Activated T-helper 17 cell treated with anti-CD3 and anti-CD28 coated beads, Interleukin-2, amount 50 U/mL, for 72 hours (primary cell): ENCODE measurements at regions not wholly inside any gene's neighbourhood (a gene's known extent, or its start where the extent isn't known, plus 50 kb on each side); places are given as distances from the start of the nearest gene placed in this dataset.

Experiments
- ATAC-seq: fragments of 150-1000 bp; cut with Tn5 transposase; replicated peaks from 2 replicates; pipeline ENCODE4 v1.10.0; 2021; ENCODE audit warnings: mild to moderate bottlenecking, moderate library complexity
- H3K27ac Mint-ChIP-seq: one replicate; pipeline ENCODE4 v1.8.0; 2022; ENCODE audit warnings: mixed read lengths
- H3K27me3 Mint-ChIP-seq: one replicate; pipeline ENCODE4 v1.8.0; 2022; ENCODE audit warnings: mixed read lengths
- H3K36me3 Mint-ChIP-seq: one replicate; pipeline ENCODE4 v1.8.0; 2022; ENCODE audit warnings: low read depth, mild to moderate bottlenecking, mixed read lengths
- H3K4me1 Mint-ChIP-seq: one replicate; pipeline ENCODE4 v1.8.0; 2022; ENCODE audit warnings: mixed read lengths
- H3K4me3 Mint-ChIP-seq: one replicate; pipeline ENCODE4 v1.8.0; 2022; ENCODE audit warnings: mild to moderate bottlenecking, mixed read lengths
- H3K9me3 Mint-ChIP-seq: one replicate; pipeline ENCODE4 v1.8.0; 2022; ENCODE audit warnings: mixed read lengths

DNA sequence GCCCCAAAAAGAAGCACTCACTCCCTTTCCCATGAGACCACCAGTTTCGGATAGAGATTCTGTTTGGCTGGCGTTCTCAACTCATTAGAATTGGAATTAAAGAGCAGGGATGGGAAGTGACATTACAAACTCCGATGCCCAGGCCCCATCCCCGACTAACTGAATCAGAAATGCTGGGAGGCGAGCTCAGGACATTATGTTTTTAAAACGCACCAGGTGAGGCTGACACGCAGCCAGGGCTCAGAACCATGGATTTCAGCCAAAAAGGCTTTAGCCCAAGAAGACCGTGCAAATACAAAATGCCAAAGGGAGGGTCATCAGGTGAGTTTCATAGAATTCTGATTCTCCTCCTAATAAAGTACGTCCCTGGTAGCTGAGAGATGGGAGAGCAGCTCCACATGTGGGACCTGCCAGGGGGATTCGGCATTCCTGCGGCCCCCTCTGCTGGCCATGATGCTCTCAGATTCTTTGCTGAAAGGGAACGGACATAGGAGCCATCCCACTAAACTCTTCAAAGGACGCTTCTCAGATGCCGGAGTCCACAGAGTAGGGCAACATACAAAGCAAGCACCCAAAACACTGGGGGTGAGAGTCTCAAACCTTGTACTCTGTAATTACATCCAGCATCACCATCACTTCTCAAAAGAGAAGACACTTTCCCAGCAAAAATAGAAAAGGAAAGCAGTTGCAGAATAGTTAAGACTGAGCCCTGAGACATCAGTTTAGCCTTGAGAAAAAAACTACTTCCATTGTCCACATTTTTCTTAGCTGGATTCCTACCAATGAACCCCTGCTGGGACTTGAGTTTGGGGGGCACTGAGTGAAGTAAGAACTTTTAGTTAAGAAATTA, 205.2 kb downstream of the BMP7 start:
- H3K4me1 Mint-ChIP-seq, result peaks cover 4% of the 10 kb centered on the region
- no peak overlapping the region for H3K27ac Mint-ChIP-seq
- no peaks in the 10 kb centered on the region for H3K36me3 Mint-ChIP-seq
- H3K9me3 Mint-ChIP-seq, result no peaks in the 10 kb centered on the region
- ATAC-seq, result no peak
- peaks cover 24% of the 10 kb centered on the region for H3K27me3 Mint-ChIP-seq
- no peak overlapping the region for H3K4me3 Mint-ChIP-seq

GRCh38 chr20:57062241-57062640, 204.2 kb downstream of the BMP7 start:
- Mint-ChIP-seq H3K27ac (no peak overlapping the region), H3K4me3 (no peak overlapping the region), H3K9me3 (no peaks in the 10 kb centered on the region), H3K36me3 (no peaks in the 10 kb centered on the region), H3K4me1 (peaks cover 4% of the 10 kb centered on the region), H3K27me3 (peaks cover 26% of the 10 kb centered on the region)
- no peak for ATAC-seq

GRCh38 chr20:57062696-57063270, 203.7 kb downstream of the BMP7 start:
- Mint-ChIP-seq H3K27ac (no peak overlapping the region), H3K27me3 (peaks cover 26% of the 10 kb centered on the region), H3K4me3 (no peak overlapping the region), H3K36me3 (no peaks in the 10 kb centered on the region), H3K4me1 (peaks cover 4% of the 10 kb centered on the region), H3K9me3 (no peaks in the 10 kb centered on the region)
- no peak for ATAC-seq

DNA sequence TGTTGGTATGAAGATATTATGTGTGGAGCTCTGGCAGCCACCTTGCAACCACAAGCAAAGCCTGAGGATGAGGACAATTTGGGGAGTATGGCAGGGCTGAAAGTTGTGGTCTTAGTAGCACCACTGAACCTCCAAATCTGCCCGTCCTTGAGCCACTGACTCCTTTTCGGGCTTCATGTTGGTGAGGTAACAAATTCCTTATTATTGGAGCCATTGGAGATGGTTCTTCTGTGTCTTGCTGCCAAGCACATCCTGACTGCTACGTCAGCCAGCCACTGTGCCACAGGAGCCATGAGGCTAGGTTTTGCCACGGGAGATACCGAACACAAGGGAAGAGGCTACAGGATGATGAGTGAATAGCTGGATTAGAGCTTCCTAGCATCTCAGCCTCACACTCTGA, 201.6 kb downstream of the BMP7 start:
- no peak for ATAC-seq
- Mint-ChIP-seq H3K36me3 (no peaks in the 10 kb centered on the region), H3K9me3 (no peaks in the 10 kb centered on the region), H3K4me3 (no peak overlapping the region), H3K27ac (no peak overlapping the region), H3K27me3 (peaks cover 29% of the 10 kb centered on the region), H3K4me1 (no peaks in the 10 kb centered on the region)

DNA sequence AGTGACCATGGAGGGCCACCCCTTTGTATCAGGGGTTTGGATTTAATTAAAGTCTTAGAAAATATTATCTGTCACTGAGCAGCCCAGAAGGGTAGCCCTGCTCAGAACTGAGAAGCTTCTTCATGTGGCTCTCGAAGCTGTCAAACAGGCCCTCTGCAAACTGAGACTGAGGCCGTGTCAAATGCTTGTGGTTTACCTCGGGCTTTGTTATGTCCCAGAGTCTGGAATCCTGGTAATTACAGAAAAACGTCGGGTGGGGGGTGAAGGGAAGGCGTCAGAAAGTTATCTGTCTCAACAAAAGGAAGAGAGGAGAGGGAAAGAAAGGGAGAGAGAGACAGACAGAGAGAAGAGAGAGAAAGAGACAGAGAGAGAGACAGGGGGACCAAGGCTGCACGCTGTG, 200.8 kb downstream of the BMP7 start:
- no peak overlapping the region for H3K27ac Mint-ChIP-seq
- H3K36me3 Mint-ChIP-seq, result no peaks in the 10 kb centered on the region
- H3K4me1 Mint-ChIP-seq, result no peaks in the 10 kb centered on the region
- H3K9me3 Mint-ChIP-seq, result no peaks in the 10 kb centered on the region
- ATAC-seq, result no peak
- no peak overlapping the region for H3K4me3 Mint-ChIP-seq
- H3K27me3 Mint-ChIP-seq, result peaks cover 24% of the 10 kb centered on the region

- no peaks in the 10 kb centered on the region for H3K9me3 Mint-ChIP-seq
- H3K27ac Mint-ChIP-seq, result no peak overlapping the region
- no peaks in the 10 kb centered on the region for H3K36me3 Mint-ChIP-seq
These were observed 200.1 kb downstream of the BMP7 start for GRCh38 chr20:57066126-57066900.

GRCh38 chr20:57069442-57069841, 197.0 kb downstream of the BMP7 start:
- H3K4me1 Mint-ChIP-seq, result no peaks in the 10 kb centered on the region
- no peak overlapping the region for H3K4me3 Mint-ChIP-seq
- H3K9me3 Mint-ChIP-seq, result no peaks in the 10 kb centered on the region
- no peak overlapping the region for H3K27ac Mint-ChIP-seq
- no peaks in the 10 kb centered on the region for H3K36me3 Mint-ChIP-seq
- ATAC-seq, result no peak
- H3K27me3 Mint-ChIP-seq, result peaks cover 34% of the 10 kb centered on the region

More at GRCh38 chr20:57066126-57066900, 200.1 kb downstream of the BMP7 start:
- no peak overlapping the region for H3K4me3 Mint-ChIP-seq
- H3K27me3 Mint-ChIP-seq, result peaks cover 26% of the 10 kb centered on the region
- no peaks in the 10 kb centered on the region for H3K4me1 Mint-ChIP-seq
- ATAC-seq, result no peak

DNA sequence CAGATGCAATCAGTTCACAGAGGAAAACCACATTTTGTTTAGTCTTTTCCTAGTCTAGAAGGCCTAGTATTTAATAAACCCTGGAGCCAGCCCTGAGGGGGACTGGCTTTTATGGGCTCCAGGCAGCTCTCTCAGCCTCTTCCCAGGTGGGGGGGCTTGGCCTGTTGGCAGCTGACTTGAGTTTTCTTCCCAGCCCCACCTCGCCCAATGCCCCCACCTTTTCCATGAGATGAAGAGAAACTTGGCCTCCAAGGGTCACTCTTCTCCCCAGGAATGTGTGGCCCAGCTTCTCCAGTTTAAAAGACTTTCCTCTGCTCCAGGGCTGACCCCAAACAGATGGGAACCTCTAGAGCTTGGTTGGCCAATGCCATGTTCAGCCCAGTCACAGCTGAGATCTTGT, 196.1 kb downstream of the BMP7 start:
- Mint-ChIP-seq H3K27ac (no peak overlapping the region), H3K36me3 (no peaks in the 10 kb centered on the region), H3K4me1 (no peaks in the 10 kb centered on the region), H3K9me3 (no peaks in the 10 kb centered on the region), H3K27me3 (peaks cover 30% of the 10 kb centered on the region), H3K4me3 (no peak overlapping the region)
- ATAC-seq, result no peak

DNA sequence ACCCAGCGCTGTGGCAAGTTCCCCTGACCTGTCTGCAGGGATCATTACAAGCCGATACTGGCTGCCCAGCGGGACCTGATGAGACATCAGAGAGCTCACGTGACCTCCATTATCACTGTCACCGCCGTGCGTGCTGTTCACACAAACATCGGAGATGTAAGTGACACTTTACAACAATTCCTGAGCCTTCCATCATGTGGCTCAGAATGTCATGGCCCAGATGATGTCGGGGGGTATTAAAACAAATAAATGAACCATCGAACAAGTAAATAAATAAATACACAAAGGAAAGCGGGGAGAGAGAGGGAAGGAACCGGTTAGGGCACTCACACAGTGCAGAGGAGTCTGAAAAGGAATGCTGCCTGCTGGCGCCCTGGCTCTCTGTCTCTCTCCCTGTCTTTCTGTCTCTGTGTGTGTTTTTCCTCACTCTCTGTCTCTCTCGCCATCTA, 195.1 kb downstream of the BMP7 start:
- Mint-ChIP-seq H3K4me1 (no peaks in the 10 kb centered on the region), H3K27ac (no peak overlapping the region), H3K4me3 (no peak overlapping the region), H3K9me3 (no peaks in the 10 kb centered on the region), H3K27me3 (peaks cover 26% of the 10 kb centered on the region), H3K36me3 (no peaks in the 10 kb centered on the region)
- ATAC-seq, result no peak

- H3K9me3 Mint-ChIP-seq, result no peaks in the 10 kb centered on the region
- no peak overlapping the region for H3K4me3 Mint-ChIP-seq
- no peak for ATAC-seq
- peaks cover 25% of the 10 kb centered on the region for H3K27me3 Mint-ChIP-seq
- no peaks in the 10 kb centered on the region for H3K4me1 Mint-ChIP-seq
- H3K36me3 Mint-ChIP-seq, result no peaks in the 10 kb centered on the region
- no peak overlapping the region for H3K27ac Mint-ChIP-seq
These were observed 194.4 kb downstream of the BMP7 start for GRCh38 chr20:57071954-57072583.

DNA sequence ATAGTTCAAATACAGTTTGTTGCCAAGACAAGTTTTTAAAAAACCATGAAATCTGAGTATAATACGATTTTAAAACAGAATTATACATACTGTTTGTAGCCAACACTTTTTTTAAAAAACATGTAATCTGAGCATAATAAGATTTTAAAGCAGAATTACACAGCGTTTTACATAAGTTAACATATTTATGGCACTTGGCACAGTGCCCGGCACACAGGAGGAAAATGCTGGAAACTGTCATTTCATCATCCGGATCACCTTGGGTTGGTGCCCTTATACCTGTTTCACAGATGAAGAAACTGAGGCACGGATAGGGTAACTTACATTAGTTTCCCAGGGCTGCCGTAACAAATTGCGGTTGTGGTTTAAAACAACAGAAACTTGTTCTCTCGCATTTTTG, 193.0 kb downstream of the BMP7 start:
- no peak for ATAC-seq
- Mint-ChIP-seq H3K4me1 (no peaks in the 10 kb centered on the region), H3K4me3 (no peak overlapping the region), H3K36me3 (no peaks in the 10 kb centered on the region), H3K9me3 (no peaks in the 10 kb centered on the region), H3K27ac (no peak overlapping the region), H3K27me3 (peaks cover 20% of the 10 kb centered on the region)

- Mint-ChIP-seq H3K27ac (no peak overlapping the region), H3K27me3 (peaks cover 20% of the 10 kb centered on the region), H3K9me3 (no peaks in the 10 kb centered on the region), H3K36me3 (no peaks in the 10 kb centered on the region), H3K4me1 (no peaks in the 10 kb centered on the region), H3K4me3 (no peak overlapping the region)
- ATAC-seq, result no peak
These were observed 192.1 kb downstream of the BMP7 start for GRCh38 chr20:57074386-57074785.

DNA sequence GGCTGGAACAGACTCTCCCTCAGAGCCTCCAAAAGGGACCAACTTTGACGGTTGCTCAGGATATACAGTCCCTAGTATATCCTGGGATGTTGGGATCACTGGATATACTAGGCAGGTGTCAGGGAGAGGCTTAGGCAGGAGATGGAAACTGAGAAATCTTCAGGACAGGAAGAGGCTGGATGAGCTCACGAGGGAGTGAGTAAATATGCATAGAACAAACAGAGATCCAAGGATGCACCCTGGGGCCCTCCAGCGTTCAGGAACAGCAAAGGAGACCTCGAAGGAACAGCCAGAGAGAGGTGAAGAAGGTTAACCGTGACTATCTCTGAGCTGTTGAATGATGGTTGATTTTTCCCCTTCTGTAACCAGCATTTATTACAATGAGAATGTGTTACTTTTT, 191.3 kb downstream of the BMP7 start:
- Mint-ChIP-seq H3K4me3 (no peak overlapping the region), H3K27ac (no peak overlapping the region), H3K27me3 (peaks cover 24% of the 10 kb centered on the region), H3K4me1 (no peaks in the 10 kb centered on the region), H3K36me3 (no peaks in the 10 kb centered on the region), H3K9me3 (no peaks in the 10 kb centered on the region)
- ATAC-seq, result no peak

DNA sequence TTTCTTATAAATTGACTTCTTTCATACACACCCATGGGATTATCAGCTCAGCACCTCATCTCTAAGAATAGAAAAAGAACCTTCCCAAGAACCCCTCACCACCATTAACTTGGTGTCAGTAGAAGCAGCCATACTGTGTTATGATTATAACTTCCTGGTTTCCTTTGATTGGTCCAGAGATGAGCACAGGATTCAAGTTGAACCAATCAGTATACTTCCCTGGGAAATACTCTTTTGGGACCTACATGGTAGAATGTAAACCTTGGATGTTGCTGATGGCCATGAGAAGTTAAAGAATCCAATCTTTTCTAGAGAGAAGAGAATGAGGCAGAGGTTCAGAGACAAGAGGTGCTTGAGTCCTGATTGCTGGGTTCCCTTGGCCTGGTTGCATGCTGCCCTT, 190.8 kb downstream of the BMP7 start:
- peaks cover 27% of the 10 kb centered on the region for H3K27me3 Mint-ChIP-seq
- H3K9me3 Mint-ChIP-seq, result no peaks in the 10 kb centered on the region
- H3K27ac Mint-ChIP-seq, result no peak overlapping the region
- no peaks in the 10 kb centered on the region for H3K36me3 Mint-ChIP-seq
- no peaks in the 10 kb centered on the region for H3K4me1 Mint-ChIP-seq
- H3K4me3 Mint-ChIP-seq, result no peak overlapping the region
- no peak for ATAC-seq
